GM13977 (cell line): ENCODE measurements at regions not wholly inside any gene's neighbourhood (a gene's known extent, or its start where the extent isn't known, plus 50 kb on each side); places are given as distances from the start of the nearest gene placed in this dataset.

Source experiments
- DNase-seq: peaks from one replicate; pipeline ENCODE4 v3.0.0; 2012; ENCODE audit warnings: low spot score
- CTCF ChIP-seq: IDR thresholded peaks from 2 replicates; pipeline ENCODE4 v1.5.1; 2012; ENCODE audit warnings: mild to moderate bottlenecking, control low read depth; ENCODE audit not compliant: insufficient read depth; ENCODE audit errors: extremely low read depth, missing control alignments
- in situ Hi-C: fragments of 300-500 bp; cut with MboI; formaldehyde crosslinking; loops from one replicate; pipeline ENCODE4 v1.12.0; 2022; ENCODE audit warnings: low sequenced_read_pairs, low pct_unique_long_range_greater_than_20kb, mixed read lengths, inconsistent platforms; ENCODE audit not compliant: unreplicated experiment

- in situ Hi-C loops: no loop called here
These were observed 67.9 kb upstream of the RXRA start for GRCh38 chr9:134258332-134258731.

GRCh38 chr9:134258828-134259546 lies 67.3 kb upstream of the RXRA start:
- TF ChIP-seq CTCF: no peak
- in situ Hi-C loops: no loop called here
- no peak for DNase-seq

More at GRCh38 chr9:134258332-134258731, 67.9 kb upstream of the RXRA start:
- no peak for TF ChIP-seq CTCF
- DNase-seq: no peak

GRCh38 chr9:134259708-134260107 lies 66.5 kb upstream of the RXRA start:
- TF ChIP-seq CTCF: no peak
- in situ Hi-C loops: no loop called here
- no peak for DNase-seq

GRCh38 chr9:134260801-134261200 lies 65.5 kb upstream of the RXRA start:
- in situ Hi-C loops: no loop called here
- TF ChIP-seq CTCF: no peak
- DNase-seq: no peak

GRCh38 chr9:134262035-134262434 lies 64.2 kb upstream of the RXRA start:
- in situ Hi-C loops: no loop called here
- no peak for DNase-seq
- no peak for TF ChIP-seq CTCF

GRCh38 chr9:134263596-134263995 lies 62.7 kb upstream of the RXRA start:
- no peak for DNase-seq
- in situ Hi-C loops: no loop called here
- TF ChIP-seq CTCF: no peak

- no peak for TF ChIP-seq CTCF
These were observed 62.1 kb upstream of the RXRA start for GRCh38 chr9:134264169-134264568.

More at GRCh38 chr9:134264169-134264568, 62.1 kb upstream of the RXRA start:
- DNase-seq: no peak
- in situ Hi-C loops: no loop called here
